Ishikawa (cell line): ENCODE measurements at regions not wholly inside any gene's neighbourhood (a gene's known extent, or its start where the extent isn't known, plus 50 kb on each side); places are given as distances from the start of the nearest gene placed in this dataset.

Experiments used
- CREB1 ChIP-seq: IDR thresholded peaks from 2 replicates; pipeline ENCODE4 v1.6.1; 2012; ENCODE audit warnings: low read depth
- EGR1 ChIP-seq: IDR thresholded peaks from 2 replicates; pipeline ENCODE4 v1.6.1; 2012
- EP300 ChIP-seq: IDR thresholded peaks from 2 replicates; pipeline ENCODE4 v1.6.1; 2012; ENCODE audit warnings: borderline replicate concordance
- FOXM1 ChIP-seq: IDR thresholded peaks from 2 replicates; pipeline ENCODE4 v1.6.1; 2012; ENCODE audit warnings: low read depth, borderline replicate concordance
- TCF12 ChIP-seq: IDR thresholded peaks from 2 replicates; pipeline ENCODE4 v1.6.1; 2012; ENCODE audit warnings: low read depth
- USF1 ChIP-seq: IDR thresholded peaks from 2 replicates; pipeline ENCODE4 v1.6.1; 2012
- YY1 ChIP-seq: IDR thresholded peaks from 2 replicates; pipeline ENCODE4 v1.6.1; 2012; ENCODE audit warnings: low read depth

DNA sequence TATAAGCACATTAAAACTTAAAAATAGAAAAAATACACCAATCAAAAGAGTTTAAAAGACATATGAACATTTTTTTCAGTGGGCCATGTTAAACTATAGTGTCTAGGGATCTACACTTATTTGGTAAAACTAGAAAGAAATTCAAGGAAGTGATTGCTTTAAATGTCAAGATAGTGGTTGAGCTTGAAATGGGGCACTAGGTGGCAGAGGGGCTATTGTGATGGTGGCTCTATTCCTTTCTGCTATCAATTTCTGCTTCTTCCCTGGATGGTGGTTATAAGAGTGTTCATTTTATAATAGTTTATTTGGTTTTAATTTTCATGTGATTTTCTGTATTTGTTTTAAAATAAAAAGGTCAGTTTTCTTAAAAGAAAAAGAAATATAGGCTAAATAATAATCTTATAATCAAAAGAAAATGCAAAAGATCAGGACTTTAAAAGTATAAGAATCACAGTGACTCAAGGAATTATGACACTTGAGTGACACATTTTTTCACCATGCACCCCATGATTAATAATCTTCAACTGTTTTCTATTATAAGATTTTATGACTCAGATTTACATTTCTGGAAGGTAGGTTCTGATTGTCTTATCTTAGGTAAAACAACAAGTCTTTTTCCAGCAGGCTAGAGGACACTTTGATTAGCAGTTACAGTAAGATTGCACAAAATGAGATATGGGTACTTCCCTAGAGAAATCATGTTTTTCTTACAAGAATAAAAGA is 137.5 kb downstream of the FSCB start:
- TF ChIP-seq TCF12 (no peak), CREB1 (no peak), EGR1 (no peak), YY1 (no peak), USF1 (no peak), EP300 (no peak), FOXM1 (no peak)
